GM19372 (cell line): ENCODE measurements at regions not wholly inside any gene's neighbourhood (a gene's known extent, or its start where the extent isn't known, plus 50 kb on each side); places are given as distances from the start of the nearest gene placed in this dataset.
A peak's percentile ranks its signal among the peaks of the same experiment; 100 is the strongest.
"Not testable (repeated sequence)": the region's sequence is repeated elsewhere in the genome, so short reads cannot be mapped to it uniquely, and the experiment has no call there.

ENCODE experiments used
- ATAC-seq: cut with Tn5 transposase; IDR thresholded peaks from one replicate; pipeline ENCODE4 v1.9.1; 2021; ENCODE audit warnings: mild to moderate bottlenecking, low read depth, moderate library complexity; ENCODE audit not compliant: unreplicated experiment

DNA sequence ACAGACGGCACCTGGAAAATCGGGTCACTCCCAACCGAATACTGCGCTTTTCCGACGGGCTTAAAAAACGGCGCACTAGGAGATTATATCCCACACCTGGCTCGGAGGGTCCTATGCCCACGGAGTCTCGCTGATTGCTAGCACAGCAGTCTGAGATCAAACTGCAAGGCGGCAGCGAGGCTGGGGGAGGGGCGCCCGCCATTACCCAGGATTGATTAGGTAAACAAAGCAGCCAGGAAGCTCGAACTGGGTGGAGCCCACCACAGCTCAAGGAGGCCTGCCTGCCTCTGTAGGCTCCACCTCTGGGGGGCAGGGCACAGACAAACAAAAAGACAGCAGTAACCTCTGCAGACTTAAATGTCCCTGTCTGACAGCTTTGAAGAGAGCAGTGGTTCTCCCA, 64.5 kb downstream of the SLC30A10 start:
- not testable (repeated sequence) for ATAC-seq

GRCh38 chr1:219862366-219862765, 66.0 kb downstream of the SLC30A10 start:
- no peak for ATAC-seq

DNA sequence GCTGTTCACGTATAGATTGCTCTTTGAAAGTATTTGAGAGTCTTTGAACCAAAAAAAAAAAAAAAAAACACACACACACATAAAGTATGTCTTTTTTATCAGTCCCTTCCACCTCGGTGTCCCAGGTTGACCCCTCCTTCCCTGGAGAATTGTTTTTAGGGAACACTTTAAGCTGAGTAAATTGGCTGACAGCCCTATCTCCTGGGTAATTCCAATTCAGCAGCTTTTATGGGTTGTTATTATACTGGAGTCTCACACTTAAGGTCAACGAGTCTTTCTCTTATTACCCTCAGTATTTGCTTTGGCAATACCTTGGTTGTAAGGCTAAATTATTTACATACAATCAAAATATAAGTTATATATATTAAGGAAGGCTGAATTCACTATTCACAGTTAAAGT, 69.4 kb downstream of the SLC30A10 start:
- ATAC-seq, result no peak

- no peak for ATAC-seq
These were observed 81.0 kb downstream of the SLC30A10 start for GRCh38 chr1:219847215-219847855.

DNA sequence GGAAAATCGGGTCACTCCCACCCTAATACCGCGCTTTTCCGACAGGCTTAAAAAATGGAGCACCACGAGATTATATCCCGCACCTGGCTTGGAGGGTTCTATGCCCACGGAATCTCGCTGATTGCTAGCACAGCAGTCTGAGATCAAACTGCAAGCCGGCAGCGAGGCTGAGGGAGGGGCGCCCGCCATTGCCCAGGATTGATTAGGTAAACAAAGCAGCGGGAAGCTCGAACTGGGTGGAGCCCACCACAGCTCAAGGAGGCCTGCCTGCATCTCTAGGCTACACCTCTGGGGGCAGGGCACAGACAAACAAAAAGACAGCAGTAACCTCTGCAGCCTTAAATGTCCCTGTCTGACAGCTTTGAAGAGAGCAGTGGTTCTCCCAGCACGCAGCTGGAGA, 88.8 kb downstream of the SLC30A10 start:
- not testable (repeated sequence) for ATAC-seq

- no peak for ATAC-seq
These were observed 90.4 kb downstream of the SLC30A10 start for GRCh38 chr1:219837994-219838294.

- peak; percentile 82 for ATAC-seq
These were observed 90.9 kb downstream of the SLC30A10 start for GRCh38 chr1:219837274-219837993.

DNA sequence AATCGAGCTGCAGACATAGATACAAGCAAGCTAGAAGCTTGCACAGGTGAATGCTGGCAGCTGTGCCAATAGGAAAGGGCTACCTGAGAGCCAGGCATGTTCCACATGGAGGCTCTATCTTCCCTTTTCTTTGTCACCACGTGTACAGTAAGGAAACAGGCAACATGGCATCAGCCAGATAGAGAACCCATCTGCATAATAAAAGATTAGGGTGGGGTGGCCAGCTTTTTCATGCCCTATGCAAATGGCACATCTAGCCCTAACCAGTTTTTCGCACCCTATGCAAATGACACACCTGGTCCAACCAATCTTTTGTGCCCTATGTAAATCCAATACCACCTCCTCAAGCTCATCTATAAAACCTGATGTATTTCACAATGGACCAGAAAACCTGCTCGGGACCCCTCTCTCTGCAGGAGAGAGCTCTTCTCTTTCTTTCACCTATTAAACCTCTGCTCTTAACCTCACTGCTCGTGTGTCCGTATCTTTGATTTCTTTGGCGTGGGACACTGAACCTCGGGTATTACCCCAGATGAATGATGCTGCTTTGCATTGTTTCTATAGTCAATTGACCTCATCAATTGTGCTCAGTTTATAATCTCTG, 93.9 kb downstream of the SLC30A10 start:
- ATAC-seq, result no peak

DNA sequence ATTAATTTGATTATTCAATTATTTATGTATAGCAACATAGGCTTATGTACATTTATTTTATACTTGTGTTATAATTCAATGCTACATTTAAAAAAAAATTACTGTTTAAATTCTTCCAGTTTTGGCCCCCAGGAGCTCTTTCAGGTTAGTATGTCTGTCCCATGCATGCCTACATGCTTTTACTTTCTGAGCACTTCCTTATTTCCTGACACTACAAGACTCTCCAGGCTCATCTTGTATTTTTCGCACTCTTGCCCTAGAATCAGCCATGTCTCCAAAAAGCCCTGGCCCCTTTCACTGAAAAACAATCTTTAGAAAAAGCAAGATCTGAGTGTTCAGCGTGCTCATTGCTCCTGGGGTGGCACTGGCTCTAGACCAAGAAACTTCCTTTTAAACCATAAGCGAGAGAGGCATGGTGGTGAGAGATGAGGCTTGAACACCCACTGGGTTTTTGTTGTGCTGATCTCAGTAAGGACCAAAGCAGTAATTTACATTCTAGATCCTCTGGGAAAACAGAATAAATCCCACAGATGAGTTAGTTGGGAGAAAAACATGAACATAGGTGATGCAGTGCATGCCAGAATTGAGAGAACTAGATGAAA, 95.0 kb downstream of the SLC30A10 start:
- ATAC-seq, result no peak

GRCh38 chr1:219826290-219826689, 102.1 kb downstream of the SLC30A10 start:
- ATAC-seq, result no peak

DNA sequence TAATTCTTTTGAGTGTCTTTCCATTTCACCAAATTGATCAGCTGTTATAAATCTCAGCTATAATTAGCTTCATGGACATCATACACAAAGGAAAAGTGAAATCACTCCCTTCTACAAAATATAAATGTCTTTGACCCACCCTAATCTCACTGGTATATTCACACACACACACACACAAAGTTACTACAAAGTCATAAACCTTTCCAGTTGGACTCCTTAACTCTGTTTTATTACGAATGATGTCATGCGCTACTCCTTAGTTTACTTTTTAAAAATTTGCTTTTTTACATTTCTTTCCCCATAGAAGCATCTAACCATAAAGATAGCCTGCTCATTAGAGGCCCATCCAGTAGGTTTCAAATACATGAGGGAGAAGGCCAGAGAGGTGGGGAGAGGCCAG, 103.0 kb downstream of the SLC30A10 start:
- ATAC-seq, result no peak

GRCh38 chr1:219824338-219824737, 104.0 kb downstream of the SLC30A10 start:
- no peak for ATAC-seq

DNA sequence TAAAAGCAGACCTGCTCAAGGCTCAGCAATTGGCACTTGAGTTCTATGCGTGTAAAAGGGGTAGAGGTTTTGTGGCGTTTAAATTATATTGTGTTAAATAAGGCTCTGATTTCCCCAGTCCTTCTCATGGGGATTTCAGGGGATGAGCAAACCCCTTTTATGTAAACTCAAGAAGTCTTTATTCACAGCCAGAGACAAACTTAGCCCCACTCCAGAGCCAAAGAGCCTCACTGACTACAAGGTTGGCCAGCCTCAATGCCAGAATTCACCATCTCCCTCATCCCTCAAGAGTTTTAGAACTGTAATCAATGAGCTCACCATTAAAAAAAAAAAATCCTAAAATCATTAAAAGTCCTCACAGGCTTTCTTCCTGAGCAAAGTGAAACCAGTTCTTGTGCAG, 107.8 kb downstream of the SLC30A10 start:
- no peak for ATAC-seq

DNA sequence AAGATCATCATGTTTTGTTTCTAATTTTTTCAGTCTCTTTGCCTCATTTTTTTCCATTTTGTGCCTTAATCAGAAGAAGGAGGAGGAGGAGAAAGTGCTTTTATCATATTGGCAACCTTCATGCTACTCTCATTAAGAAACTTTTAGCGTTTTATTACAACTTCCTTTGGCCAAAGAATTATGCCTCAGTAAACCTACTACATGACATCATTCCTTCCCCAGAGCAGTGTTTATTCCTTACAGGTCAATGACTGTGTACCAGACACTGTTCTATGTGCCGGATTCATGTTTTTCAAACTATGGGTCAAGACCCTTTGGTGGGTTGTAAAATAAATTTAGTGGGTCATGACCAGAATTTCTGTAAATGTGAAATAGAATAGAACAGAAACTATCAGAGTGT, 110.4 kb downstream of the SLC30A10 start:
- ATAC-seq, result no peak

- no peak for ATAC-seq
These were observed 115.1 kb downstream of the SLC30A10 start for GRCh38 chr1:219813294-219813693.

DNA sequence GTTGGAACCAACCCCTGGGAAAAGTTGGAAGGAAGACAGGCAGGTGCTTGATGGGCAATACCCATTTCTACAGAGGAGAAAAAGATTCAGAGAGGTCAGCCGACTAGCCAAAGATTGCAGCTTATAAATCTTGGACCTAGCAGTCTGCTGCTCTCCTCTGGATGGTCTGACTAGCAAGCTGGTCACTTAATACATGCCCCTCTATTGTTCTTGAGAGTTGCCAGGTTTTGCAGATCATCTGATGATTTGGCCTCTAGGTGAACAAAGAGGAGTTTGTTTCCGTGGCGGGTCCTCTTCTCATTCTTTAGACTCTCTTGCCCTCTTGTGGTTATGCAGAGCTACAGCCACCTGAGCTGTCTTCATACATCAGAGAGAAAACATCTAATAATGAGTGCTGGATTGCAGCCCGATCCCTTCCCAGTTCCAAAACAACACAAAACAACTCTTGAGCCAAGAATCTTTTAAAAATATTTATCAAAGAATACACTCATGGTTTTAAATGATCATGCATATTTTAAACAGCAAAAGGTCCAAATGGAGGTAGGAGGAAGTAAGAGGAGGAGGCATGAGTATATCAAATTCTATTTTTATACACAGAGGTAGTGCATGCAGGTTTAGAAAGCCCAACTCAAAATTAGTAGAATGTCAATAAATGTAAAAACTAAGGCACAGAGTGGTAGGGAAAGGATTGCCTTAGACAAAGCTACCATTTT, 115.7 kb downstream of the SLC30A10 start:
- peak; percentile 99 for ATAC-seq

DNA sequence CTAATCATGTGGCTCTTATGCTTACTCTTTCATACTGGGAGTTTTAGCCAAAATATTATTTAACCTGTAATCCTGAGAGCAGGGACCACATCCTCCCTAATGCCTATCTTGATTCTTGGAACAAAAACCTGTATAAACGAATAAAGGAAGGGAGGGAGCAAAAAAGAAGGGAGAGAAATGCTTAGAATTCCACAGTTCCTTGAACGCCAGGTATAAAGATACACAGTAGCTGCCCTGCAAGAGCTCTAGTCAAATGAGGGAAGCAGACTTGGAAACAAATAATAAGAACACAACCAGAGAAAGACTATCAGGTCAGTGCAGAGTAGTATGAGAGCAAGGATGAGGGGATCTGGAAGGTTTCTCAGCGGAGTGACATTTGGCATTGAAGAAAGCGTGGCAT, 116.3 kb downstream of the SLC30A10 start:
- ATAC-seq, result no peak

DNA sequence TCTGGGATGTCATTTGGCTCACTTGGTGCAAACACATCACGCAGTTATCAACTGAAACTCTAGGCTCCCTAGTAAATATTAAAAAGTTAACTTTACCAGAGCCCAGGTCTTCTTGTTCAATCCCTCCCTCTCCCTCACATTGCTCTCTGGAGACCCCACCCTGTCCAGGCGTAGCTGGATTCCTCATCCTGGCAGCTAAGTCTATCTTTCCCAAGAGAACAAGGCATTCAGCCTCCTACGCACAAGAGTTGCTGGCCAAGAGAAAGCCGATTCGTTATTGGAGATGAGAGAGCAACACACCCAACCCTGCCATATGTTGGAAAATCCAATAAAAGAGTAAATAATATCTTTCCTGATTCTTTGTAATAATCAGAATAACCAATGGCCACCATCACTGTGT, 117.9 kb downstream of the SLC30A10 start:
- no peak for ATAC-seq

DNA sequence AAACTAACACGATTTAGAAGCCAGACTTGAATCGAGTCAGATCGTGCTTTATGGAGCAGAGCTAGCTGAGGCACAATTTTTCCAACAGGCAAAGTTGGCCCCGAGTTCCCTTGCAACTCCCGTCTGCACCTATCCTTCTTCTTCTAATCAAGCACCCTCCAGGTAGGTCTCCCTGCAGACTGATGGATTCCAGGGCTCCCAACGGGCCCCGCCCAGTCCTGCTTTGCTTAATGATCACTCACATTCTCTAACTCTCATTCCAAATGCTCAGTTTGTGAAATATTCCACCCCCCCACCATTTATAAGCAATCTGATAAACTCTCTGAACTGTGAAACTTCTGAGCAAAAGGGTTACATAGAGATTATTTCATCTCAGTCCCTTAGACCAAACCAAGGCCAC, 119.6 kb downstream of the SLC30A10 start:
- no peak for ATAC-seq

GRCh38 chr1:219806642-219807041, 121.7 kb downstream of the SLC30A10 start:
- ATAC-seq, result no peak

- ATAC-seq, result no peak
These were observed 122.3 kb downstream of the SLC30A10 start for GRCh38 chr1:219806020-219806419.
